ENCODE measurements at regions not wholly inside any gene's neighbourhood (a gene's known extent, or its start where the extent isn't known, plus 50 kb on each side); places are given as distances from the start of the nearest gene placed in this dataset.

GRCh38 chr12:116476227-116476822 lies 82.9 kb upstream of the MAP1LC3B2 start:
- Mint-ChIP-seq H3K9me3 (peaks cover 5% of the 10 kb centered on the region), H3K4me3 (no peak overlapping the region), H3K27me3 (no peaks in the 10 kb centered on the region), H3K4me1 (ENCODE audit: low read depth) (peaks cover 12% of the 10 kb centered on the region), H3K27ac (no peak overlapping the region), H3K36me3 (ENCODE audit: low read depth) (no peaks in the 10 kb centered on the region)
- TF ChIP-seq CTCF (IDR thresholded peaks at IDR 0.05), result no peak
- Histone ChIP-seq H3K4me3 (ENCODE audit: low read length) (no peak overlapping the region), H3K9me3 (ENCODE audit: control insufficient read depth in 1 of 2, insufficient read depth in 1 of 2, low read length in 2 of 2) (peaks cover 0 to 4% of the 10 kb centered on the region in 2 experiments), H3K4me1 (ENCODE audit: insufficient read depth, low read length) (peaks cover 8% of the 10 kb centered on the region), H3K36me3 (ENCODE audit: insufficient read depth, low read length) (no peaks in the 10 kb centered on the region), H3K27me3 (ENCODE audit: control insufficient read depth in 1 of 2, insufficient read depth in 2 of 2, low read length in 2 of 2) (no peaks in the 10 kb centered on the region), H3K27ac (ENCODE audit: low read depth in 1 of 2, low read length in 2 of 2) (no peak overlapping the region)
- POLR2A ChIA-PET, result no interaction called here
- CTCF ChIA-PET, result no interaction called here
- ATAC-seq (ENCODE audit: poor library complexity) (no peak), DNase-seq (no peak)
- intact Hi-C loops (cut with DNase I, micrococcal nuclease), result no loop called here

- no peak for TF ChIP-seq CTCF (IDR thresholded peaks at IDR 0.05)
- Histone ChIP-seq H3K4me1 (ENCODE audit: insufficient read depth, low read length) (peaks cover 8% of the 10 kb centered on the region), H3K9me3 (ENCODE audit: control insufficient read depth in 1 of 2, insufficient read depth in 1 of 2, low read length in 2 of 2) (peaks cover 0 to 8% of the 10 kb centered on the region in 2 experiments), H3K27me3 (ENCODE audit: control insufficient read depth in 1 of 2, insufficient read depth in 2 of 2, low read length in 2 of 2) (no peaks in the 10 kb centered on the region), H3K36me3 (ENCODE audit: insufficient read depth, low read length) (no peaks in the 10 kb centered on the region), H3K27ac (ENCODE audit: low read depth in 1 of 2, low read length in 2 of 2) (no peak overlapping the region), H3K4me3 (ENCODE audit: low read length) (no peak overlapping the region)
- Mint-ChIP-seq H3K27ac (no peak overlapping the region), H3K27me3 (no peaks in the 10 kb centered on the region), H3K36me3 (ENCODE audit: low read depth) (no peaks in the 10 kb centered on the region), H3K9me3 (peaks cover 5% of the 10 kb centered on the region), H3K4me3 (no peak overlapping the region), H3K4me1 (ENCODE audit: low read depth) (peaks cover 12% of the 10 kb centered on the region)
- POLR2A ChIA-PET, result no interaction called here
- CTCF ChIA-PET, result no interaction called here
- DNase-seq (no peak), ATAC-seq (ENCODE audit: poor library complexity) (no peak)
- intact Hi-C loops (cut with DNase I, micrococcal nuclease), result no loop called here
Measured at GRCh38 chr12:116478243-116478773, 80.9 kb upstream of the MAP1LC3B2 start.

- H3K36me3 ChIP-seq (ENCODE audit: insufficient read depth, low read length), result no peaks in the 10 kb centered on the region
- ChIA-PET POLR2A (interaction anchor here (0.6 to 0.7 kb wide), 2 partner anchors 102 to 121 kb away, joined by 3 read pairs; no protein-coding TSS in a partner anchor), CTCF (no interaction called here)
- H3K9me3 ChIP-seq (ENCODE audit: control insufficient read depth in 1 of 2, insufficient read depth in 1 of 2, low read length in 2 of 2), result peaks cover 0 to 4% of the 10 kb centered on the region in 2 experiments
- Mint-ChIP-seq H3K27me3 (no peaks in the 10 kb centered on the region), H3K9me3 (peaks cover 2% of the 10 kb centered on the region), H3K36me3 (ENCODE audit: low read depth) (no peaks in the 10 kb centered on the region), H3K27ac (no peak overlapping the region), H3K4me3 (no peak overlapping the region), H3K4me1 (ENCODE audit: low read depth) (peaks cover 12% of the 10 kb centered on the region)
- TF ChIP-seq CTCF (IDR thresholded peaks at IDR 0.05), result no peak
- intact Hi-C loops (cut with DNase I, micrococcal nuclease), result no loop called here
- H3K27ac ChIP-seq (ENCODE audit: low read depth in 1 of 2, low read length in 2 of 2), result peak overlapping the region in 1 of 2 donors; percentile 3
- DNase-seq, result peak in 3 of 14 experiments; percentile 10 to 24 (median 11)
- peak; percentile 39 for ATAC-seq (ENCODE audit: poor library complexity)
- peaks cover 8% of the 10 kb centered on the region for H3K4me1 ChIP-seq (ENCODE audit: insufficient read depth, low read length)
- H3K4me3 ChIP-seq (ENCODE audit: low read length), result no peak overlapping the region
- H3K27me3 ChIP-seq (ENCODE audit: control insufficient read depth in 1 of 2, insufficient read depth in 2 of 2, low read length in 2 of 2), result no peaks in the 10 kb centered on the region
Measured at GRCh38 chr12:116480210-116480810, 78.9 kb upstream of the MAP1LC3B2 start.
